ENCODE measurements at regions not wholly inside any gene's neighbourhood (a gene's known extent, or its start where the extent isn't known, plus 50 kb on each side); places are given as distances from the start of the nearest gene placed in this dataset. TPM values are rescaled to one million over a fixed set of nuclear protein-coding genes. Genes with fewer than 3 reads are reported as not detected.
"Not testable (repeated sequence)": the region's sequence is repeated elsewhere in the genome, so short reads cannot be mapped to it uniquely, and the experiment has no call there.

DNA sequence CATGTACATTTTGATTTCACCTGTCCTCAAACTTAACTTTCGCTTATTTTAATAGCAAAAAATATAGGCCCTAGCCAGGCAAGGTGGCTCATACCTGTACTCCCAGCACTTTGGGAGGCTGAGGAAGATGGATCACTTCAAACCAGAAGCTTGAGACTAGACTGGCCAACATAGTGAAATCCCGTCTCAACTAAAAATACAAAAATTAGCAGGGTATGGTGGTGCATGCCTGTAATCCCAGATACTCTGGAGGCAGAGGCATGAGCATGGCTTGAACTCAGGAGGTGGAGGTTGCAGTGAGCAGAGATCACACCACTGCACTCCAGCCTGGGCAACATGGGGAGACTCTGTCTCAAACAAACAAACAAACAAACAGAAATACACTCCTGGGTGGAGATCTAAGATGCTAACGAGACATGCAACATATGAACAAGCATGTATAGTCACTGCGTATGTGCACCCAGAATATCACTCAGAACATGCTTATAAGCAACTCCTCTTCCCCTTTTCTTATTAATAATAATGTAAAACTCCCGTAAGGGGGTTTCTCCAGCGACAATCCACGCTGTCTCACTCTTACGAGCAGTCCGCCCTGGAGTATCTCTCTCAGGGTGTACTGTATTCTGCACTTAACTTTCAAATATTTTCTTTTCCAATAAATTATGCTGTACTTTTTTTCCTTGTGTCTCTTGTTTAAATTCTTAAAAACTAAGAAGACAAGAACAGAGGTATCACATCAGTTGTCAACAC, 4144.9 kb upstream of the TPTE start:
- H3K27me3 Mint-ChIP-seq; POLR2A ChIA-PET; H3K27ac ChIP-seq (ENCODE audit: low read length in 2 of 2); H3K9ac ChIP-seq (ENCODE audit: low read length); H3K79me2 ChIP-seq (ENCODE audit: control insufficient read depth, insufficient read depth, low read length); H3K4me3 ChIP-seq (ENCODE audit: control extremely low read depth in 1 of 5, extremely low read depth in 1 of 5, insufficient read depth in 1 of 5, low read depth in 2 of 5, low read length in 4 of 5); H3K9me3 ChIP-seq (ENCODE audit: control extremely low read depth in 1 of 3, control insufficient read depth in 2 of 3, insufficient read depth in 1 of 3, low read length in 2 of 3); H4K20me1 ChIP-seq (ENCODE audit: control insufficient read depth, insufficient read depth, low read length, poor library complexity, severe bottlenecking); H2AFZ ChIP-seq (ENCODE audit: insufficient read depth, low read depth, low read length, poor library complexity, severe bottlenecking); H3K4me1 Mint-ChIP-seq; ATAC-seq (ENCODE audit: low read depth); H3K4me3 Mint-ChIP-seq; H3K4me2 ChIP-seq (replicated peaks; ENCODE audit: low read depth, low read length, poor library complexity, severe bottlenecking); H3K9me3 Mint-ChIP-seq (ENCODE audit: insufficient read depth); H3K4me1 ChIP-seq (ENCODE audit: control insufficient read depth in 2 of 2, insufficient read depth in 2 of 2, low read length in 2 of 2); H3K27me3 ChIP-seq (replicated peaks in 1 of 4; ENCODE audit: control extremely low read depth in 1 of 4, control insufficient read depth in 3 of 4, insufficient read depth in 4 of 4, low read length in 3 of 4); H3K36me3 ChIP-seq (replicated peaks in 1 of 2; ENCODE audit: control extremely low read depth in 1 of 2, control insufficient read depth in 1 of 2, extremely low read depth in 1 of 2, insufficient read depth in 2 of 2, low read length in 1 of 2); H3K27ac Mint-ChIP-seq; DNase-seq; intact Hi-C loops (cut with micrococcal nuclease): not testable (repeated sequence)
- CTCF ChIA-PET: interaction anchor here (5.8 kb wide), 1 partner anchor 12 kb away, joined by 78 read pairs; no protein-coding TSS in a partner anchor
- WGBS (ENCODE audit: insufficient coverage): no CpG with 5 or more reads among the region's 9 CpGs

Small RNA genes in the stretch of these regions (small RNA-seq; reads per million reads assigned to genes)
- not detected for gene RF00019 (ENCODE audit: insufficient read length, low read depth, low replicate concordance)

All from B cell (primary cell).